LoVo (cell line): ENCODE measurements at regions not wholly inside any gene's neighbourhood (a gene's known extent, or its start where the extent isn't known, plus 50 kb on each side); places are given as distances from the start of the nearest gene placed in this dataset.
"Not testable (repeated sequence)": the region's sequence is repeated elsewhere in the genome, so short reads cannot be mapped to it uniquely, and the experiment has no call there.

Source experiments
- DNase-seq: peaks from one replicate; pipeline ENCODE4 v3.0.0-alpha.2; 2016; ENCODE audit warnings: low spot score

DNA sequence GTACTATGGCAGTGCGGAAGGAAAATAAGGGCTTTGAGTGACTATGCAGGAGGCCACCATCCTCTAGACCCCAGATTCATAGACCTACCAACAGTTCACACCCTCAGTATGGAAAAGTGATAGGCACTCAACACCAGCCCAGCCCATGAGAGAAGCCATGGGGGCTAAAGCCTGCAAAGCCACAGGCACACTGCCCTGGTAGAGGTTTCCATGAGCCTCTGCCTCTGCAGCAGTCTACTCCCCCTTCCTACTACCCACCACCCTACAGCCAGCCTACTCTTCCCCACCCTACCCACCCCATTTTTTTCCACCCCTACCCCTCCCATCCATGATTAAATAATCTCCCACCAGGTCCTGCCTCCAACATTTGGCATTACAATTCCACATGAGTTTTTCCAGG lies 241.9 kb downstream of the CWH43 start:
- DNase-seq: not testable (repeated sequence)

DNA sequence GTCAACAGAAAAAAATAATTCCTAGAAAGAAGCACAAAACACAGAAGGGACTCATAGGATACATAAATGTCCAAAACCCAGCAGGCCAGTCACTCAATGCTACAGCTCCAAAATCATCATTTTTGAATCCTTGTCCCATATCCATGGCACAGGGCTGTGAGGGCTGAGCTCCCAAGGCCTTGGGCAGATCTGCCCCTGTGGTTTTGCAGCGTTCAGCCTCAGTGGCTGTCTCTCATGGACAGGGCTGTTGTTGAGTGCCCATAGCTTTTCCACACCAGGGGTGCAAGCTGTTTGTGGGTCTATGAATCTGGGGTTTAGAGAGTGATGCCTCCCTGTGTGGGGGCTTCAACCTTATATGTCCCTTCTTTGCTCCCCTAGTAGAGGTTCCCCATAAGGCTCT lies 243.2 kb downstream of the CWH43 start:
- not testable (repeated sequence) for DNase-seq

DNA sequence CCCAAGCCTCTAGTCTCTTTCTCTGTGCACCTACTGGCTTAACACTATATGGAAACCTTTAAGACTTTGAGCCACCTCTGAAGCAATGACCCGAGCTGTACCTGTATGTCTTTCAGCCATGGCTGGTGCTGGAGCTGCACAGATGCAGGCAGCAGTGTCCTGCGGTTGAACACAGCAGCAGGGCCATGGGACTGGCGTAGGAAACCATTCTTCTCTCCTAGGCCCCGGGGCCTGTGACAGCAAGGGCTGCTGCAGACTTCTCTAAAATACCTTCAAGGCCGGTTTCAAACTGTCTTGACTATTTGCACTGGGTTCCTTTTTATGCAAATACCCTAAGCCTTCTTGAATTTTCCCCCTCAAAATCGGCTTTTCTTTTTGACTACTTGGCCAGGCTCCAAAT lies 243.6 kb downstream of the CWH43 start:
- DNase-seq: not testable (repeated sequence)

DNA sequence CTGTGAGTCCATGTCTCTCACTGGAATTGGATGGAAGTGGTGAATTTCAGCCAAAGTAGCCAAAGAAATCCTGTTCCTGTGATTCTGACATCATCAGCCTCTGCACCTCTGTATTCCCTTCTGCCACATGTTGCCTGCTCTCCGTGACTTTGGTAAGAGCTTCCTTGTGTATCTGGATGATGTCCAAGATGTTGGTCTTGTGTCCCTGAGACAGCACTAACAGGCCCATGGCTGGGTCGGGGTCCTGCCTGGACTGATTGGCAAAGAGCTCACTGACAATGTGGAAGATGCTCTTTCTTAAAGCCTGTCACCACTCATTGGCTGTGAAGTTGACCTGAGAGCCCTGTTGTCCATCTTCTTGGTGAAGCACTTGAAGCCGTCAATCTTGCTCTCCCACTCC lies 247.3 kb downstream of the CWH43 start:
- DNase-seq: not testable (repeated sequence)

DNA sequence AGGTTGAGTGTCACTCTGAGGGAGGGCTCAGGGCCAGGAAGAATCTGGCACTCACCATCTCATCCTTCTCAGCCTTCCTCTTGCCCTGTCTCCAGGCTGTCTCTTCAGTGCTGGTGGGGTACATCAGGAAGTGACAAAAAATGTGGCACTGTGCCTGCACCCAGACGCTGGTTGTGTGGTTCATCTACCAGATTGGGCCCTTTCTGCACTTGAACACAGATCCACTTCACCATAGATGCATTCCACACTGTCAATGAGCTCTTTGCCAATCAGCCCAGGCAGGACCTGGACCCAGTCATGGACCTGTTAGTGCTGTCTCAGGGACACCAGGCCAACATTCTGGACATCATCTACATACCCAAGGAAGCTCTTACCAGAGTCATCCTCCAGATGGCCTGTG lies 247.7 kb downstream of the CWH43 start:
- DNase-seq: not testable (repeated sequence)

DNA sequence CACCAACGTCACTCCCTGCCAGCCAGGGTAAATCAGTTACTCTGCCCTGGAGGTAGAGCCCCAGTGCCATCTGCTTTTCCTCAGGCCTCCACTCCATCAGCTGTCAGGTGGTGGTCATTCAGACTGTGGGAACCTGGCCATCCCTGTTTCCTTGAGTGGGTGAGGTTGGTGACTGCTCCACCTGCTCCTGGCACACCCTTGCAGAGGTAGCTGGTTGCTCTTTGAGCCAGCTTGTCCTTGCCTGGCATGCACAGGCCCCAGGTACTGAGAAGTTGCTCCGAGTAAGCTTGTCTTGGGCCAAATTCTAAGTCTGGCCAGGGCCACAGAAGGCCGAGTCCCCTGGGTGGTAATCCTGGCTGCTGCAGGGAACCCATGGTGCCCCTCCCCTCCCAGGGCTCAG lies 248.3 kb downstream of the CWH43 start:
- DNase-seq: not testable (repeated sequence)

DNA sequence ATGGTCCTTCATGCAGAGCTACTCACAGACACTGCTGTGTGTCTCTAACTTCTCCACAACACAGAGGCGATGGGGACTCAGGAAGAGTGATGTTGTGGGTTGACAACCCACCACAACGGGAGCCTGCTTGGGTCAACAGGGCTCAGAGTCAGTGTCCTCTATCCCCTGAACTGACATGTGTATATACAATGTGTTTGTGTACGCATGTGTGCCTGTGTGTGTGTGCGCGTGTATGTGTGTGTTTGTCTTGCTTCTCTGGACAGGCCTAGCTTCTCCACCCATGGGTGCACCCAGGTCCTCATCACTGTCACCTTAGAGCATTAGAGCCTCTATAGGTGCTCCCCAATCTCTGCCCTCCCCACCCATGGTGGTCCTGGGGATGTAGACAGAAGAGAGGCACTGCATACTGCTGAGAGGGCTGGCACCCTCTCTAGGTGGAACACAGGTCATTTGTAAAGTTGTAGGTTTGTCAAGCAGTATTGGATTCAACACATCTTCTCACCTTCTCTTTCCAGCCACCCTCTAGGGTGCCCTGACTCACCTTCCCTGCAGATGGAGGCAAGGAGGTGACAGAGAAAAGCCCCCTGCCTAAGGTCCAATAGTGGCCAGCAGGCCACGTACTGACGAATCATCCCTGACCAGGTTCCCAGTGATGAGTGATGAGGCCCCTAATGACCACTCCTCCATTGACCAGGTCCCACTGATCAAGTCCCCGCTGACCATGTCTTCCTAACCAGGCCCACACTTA lies 249.5 kb downstream of the CWH43 start:
- not testable (repeated sequence) for DNase-seq

DNA sequence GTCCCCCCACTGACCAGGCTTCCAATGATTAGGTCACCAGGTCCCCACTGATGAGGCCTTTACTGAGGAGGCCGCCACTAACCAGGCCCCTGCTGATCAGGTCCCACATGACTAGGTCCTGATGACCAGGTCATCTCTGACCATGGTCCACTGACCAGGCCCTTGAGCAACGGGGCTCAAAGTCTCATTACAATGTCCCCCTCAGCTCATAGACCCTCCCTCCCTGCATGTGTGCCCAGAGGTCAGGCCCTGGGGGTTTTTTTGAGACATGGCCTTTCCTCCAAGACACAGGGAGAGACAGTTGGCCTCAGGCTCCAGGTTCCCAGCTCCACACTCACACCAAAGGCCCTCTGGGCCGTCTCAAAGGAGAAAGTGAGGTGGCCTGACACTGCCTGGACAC lies 250.4 kb downstream of the CWH43 start:
- DNase-seq: not testable (repeated sequence)

DNA sequence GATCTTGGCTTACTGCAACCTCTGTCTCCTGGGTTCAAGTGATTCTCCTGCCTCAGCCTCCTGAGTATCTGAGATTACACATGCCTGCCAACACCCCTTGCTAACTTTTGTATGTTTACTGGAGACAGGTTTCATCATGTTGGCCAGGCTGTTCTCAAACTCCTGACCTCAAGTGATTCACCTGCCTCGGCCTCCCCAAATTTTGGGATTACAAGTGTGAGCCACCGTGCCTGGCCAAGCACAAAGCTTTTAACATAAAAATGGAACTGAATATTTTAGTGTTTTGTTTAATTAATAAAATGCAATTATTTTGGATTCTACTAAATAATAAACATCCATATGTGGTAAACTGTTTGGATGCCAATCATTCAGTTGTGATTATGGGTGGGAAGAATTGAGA lies 255.2 kb downstream of the CWH43 start:
- DNase-seq: not testable (repeated sequence)

DNA sequence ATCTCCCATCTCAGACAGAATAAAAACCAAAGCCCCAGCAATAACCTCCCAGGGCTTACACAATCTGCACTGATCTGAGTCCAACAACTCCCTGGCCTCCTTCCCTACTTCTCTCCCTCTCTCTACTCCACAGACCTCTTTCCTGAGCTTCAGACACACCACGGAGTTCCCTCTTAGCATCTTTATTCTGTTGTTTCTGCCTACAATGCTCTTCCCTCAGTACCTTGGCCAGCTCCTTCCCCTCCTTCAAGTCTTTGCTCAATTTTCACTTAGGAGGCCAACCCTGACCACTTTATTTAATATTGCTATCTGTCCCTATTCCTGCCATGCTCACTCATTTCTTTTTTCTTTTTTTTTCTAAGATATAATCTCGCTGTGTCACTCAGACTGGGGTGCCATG lies 276.7 kb downstream of the CWH43 start:
- not testable (repeated sequence) for DNase-seq

DNA sequence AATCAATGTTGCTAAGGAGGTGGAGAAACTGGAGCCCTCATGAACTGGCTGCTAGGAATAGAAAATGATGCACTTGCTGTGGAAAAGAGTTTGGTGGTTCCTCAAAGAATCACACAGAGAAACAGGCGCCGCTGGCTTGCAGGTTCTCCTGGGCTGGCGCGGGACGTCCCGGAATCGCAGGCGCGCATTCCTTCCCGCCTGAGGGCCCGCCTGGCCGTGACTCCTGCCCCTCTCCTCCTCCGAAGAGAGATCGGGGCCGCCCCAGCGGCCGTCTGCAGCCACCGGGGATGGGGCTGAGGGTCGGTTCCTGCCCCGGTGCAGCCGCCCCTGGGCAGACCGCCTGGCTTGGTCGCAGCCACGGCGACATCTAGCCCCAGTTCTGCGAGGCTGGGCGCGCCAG lies 284.4 kb downstream of the CWH43 start:
- not testable (repeated sequence) for DNase-seq

DNA sequence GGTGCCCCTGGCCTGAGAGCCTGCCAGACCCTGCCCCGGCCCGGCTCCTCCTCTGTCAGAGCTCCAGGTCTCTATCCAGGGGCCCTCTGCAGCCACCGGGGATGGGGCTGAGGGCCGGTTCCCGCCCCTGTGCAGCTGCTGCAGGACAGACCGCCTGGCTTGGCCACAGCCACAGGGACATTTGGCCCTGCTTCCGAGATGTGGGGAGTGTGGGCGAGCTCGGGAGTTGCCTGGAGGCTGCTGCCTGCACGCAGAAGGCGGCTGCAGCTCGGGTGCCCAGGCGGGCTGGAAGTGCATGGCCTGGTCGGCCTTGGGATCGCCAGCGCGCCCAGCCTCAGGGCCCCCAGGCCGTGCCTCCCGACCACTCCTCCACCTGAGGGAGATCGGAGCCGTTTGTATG lies 284.8 kb downstream of the CWH43 start:
- DNase-seq: not testable (repeated sequence)

DNA sequence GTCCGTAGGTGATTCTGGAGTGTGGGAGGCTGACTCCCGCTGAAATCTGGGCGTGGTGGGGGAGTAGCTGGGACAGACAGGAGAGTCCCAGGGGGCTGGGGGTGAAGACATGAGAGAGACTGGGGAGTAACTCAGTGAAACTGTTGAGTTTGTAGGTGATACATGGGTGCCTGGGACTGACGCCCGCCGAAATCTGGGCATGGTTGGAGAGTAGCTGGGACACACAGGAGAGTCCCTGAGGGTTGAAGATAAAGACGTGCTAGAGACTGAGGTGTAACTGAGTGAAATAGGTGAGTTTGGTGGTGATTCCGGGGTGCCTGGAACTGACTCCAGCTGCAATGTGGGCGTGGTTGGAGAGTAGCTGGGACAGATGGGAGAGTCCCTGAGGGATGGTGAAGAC lies 299.8 kb downstream of the CWH43 start:
- not testable (repeated sequence) for DNase-seq

DNA sequence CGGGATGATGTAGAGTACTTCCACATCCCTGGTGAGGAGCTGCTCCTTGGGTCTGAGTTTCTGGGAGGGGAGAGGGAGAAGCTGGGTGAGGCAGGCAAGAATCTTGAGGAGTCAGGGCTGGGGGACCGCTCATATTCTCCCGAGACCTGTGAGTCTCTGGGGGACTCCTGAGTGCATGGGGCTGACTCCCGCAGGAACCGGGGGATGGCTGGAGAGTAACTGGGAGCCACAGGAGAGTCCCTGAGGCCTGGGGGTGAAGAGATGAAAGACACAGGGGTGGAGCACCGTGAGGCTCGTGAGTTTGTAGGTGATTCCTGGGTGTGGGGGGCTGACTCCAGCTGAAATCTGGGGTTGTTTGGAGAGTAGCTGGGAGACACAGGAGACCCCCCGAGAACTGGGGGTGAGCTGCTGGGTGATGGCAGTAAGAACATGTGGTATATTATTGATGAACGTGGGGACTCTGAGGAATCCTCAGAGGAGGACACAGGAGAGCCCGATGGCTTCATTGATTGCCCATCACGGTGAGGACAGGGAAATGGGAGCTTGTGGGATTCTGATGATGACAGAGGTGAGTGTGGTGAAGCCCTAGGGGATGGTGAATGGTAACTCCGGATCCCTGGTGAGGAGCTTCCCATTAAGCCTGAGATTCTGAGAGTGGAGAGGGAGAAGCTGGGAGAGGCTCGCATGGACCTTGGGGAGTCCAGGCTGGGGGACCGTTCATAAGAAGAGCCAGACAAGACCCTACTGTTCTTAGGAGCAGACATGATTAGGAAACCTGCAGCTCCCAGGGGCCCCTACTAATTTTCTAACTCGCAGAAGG lies 301.1 kb downstream of the CWH43 start:
- not testable (repeated sequence) for DNase-seq

DNA sequence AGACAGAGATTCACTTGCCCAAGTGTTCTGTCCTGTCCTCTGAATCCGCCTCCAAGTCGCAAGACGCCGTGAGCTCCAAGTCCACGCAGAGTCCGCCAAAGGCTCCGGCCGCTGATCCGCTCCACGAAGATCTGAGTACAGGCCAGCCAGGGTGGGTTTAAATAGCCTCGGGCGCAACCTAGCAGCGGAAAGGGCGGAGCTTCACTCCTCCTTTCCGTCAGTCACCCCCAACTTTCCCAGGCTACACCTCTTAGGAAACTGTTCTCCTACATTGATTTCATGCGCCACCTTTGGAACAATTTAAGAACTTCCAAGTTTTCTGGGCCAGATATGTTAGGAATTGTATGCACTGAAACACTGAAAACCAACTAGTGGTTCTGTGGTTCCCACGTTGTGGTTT lies 301.8 kb downstream of the CWH43 start:
- peak; percentile 1 for DNase-seq

DNA sequence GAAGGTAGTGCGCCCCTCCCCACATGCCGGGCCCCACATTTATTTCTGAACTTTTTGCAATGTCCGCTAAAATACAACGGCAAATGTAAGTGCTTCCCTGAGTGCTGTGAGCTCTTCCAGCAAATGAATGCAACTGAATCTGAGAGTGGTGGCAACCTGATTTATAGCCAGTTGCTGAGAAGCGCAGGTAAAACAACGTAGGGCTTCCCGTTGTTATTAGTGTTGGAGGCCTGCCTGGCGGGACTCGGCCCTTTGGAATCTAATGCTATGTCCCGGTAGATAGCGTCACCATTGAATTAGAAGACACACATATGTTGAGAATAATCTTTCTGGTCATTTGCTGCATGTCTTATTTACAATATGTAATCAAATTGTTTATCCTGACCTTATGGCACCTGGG lies 302.7 kb downstream of the CWH43 start:
- DNase-seq: peak; percentile 1

DNA sequence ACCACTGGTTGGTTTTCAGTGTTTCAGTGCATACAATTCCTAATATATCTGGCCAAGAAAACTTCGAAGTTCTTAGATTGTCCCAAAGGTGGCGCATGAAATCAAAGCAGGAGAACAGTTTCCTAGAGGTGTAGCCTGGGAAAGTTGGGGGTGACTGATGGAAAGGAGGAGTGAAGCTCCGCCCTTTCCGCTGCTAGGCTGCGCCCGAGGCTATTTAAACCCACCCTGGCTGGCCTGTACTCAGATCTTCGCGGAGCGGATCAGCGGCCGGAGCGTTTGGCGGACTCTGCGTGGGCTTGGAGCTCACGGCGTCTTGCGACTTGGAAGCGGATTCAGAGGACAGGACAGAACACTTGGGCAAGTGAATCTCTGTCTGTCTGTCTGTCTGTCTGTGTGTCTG lies 328.7 kb downstream of the CWH43 start:
- not testable (repeated sequence) for DNase-seq

DNA sequence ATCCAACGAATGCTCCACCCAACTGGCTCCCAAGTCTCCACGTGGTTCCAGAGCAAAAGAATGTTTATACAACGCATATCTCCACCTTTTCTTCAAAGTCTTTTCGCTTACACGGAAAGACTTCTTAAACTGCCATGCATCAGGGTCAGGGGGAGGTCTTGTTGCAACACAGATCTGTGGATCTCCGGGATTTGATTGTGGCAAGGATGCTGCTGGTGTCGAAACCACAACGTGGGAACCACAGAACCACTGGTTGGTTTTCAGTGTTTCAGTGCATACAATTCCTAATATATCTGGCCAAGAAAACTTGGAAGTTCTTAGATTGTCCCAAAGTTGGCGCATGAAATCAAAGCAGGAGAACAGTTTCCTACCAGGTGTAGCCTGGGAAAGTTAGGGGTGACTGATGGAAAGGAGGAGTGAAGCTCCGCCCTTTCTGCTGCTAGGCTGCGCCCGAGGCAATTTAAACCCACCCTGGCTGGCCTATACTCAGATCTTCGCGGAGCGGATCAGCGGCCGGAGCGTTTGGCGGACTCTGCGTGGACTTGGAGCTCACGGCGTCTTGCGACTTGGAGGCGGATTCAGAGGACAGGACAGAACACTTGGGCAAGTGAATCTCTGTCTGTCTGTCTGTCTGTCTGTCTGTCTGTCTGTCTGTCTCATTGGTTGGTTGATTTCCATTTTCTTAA lies 334.8 kb downstream of the CWH43 start:
- DNase-seq: not testable (repeated sequence)

DNA sequence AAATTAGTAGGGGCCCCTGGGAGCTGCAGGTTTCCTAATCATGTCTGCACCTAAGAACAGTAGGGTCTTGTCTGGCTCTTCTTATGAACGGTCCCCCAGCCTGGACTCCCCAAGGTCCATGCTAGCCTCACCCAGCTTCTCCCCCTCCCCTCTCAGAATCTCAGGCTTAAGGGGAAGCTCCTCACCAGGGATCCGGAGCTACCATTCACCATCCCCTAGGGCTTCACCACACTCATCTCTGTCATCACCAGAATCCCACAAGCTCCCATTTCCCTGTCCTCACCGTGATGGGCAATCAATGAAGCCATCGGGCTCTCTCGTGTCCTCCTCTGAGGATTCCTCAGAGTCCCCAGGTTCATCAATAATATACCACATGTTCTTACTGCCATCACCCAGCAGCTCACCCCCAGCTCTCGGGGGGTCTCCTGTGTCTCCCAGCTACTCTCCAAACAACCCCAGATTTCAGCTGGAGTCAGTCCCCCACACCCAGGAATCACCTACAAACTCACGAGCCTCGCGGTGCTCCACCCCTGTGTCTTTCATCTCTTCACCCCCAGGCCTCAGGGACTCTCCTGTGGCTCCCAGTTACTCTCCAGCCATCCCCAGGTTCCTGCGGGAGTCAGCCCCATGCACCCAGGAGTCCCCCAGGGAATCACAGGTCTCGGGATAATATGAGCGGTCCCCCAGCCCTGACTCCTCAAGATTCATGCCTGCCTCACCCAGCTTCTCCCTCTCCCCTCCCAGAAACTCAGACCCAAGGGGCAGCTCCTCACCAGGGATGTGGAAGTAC lies 335.6 kb downstream of the CWH43 start:
- DNase-seq: not testable (repeated sequence)

DNA sequence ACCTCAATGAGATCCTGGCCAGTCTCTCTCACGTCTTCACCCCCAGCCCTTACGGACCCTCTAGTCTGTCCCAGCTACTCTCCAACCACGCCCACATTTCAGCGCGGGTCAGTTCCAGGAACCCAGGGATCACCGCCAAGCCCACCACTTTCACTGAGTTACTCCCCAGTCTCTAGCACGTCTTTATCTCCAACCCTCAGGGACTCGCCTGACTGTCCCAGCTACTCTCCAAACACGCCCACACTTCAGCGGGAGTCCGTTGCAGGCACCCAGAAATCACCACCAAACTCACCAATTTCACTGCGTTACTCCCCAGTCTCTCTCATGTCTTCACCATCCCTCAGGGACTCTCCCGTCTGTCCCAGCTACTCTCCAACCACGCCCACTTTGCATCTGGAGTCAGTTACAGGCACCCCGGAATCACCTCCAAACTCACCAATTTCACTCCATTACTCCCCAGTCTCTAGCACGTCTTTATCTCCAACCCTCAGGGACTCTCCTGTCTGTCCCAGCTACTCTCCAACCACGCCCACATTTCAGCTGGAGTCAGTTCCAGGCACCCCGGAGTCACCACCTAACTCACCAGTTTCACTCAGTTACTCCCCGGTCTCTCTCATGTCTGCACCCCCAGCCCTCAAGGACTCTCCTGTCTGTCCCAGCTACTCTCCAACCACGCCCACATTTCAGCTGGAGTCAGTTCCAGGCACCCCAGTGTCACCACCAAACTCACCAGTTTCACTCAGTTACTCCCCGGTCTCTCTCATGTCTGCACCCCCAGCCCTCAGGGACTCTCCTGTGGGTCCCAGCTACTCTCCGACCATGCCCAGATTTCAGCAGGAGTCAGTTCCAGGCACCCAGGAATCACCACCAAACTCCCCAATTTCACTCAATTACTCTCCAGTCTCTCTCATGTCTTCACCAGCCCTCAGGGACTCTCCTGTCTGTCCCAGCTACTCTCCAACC lies 336.8 kb downstream of the CWH43 start:
- DNase-seq: not testable (repeated sequence)

DNA sequence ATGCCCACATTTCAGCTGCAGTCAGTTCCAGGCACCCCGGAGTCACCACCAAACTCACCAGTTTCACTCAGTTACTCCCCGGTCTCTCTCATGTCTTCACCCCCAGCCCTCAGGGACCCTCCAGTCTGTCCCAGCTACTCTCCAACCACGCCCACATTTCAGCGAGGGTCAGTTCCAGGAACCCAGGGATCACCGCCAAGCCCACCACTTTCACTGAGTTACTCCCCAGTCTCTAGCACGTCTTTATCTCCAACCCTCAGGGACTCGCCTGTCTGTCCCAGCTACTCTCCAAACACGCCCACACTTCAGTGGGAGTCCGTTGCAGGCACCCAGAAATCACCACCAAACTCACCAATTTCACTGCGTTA lies 337.5 kb downstream of the CWH43 start:
- DNase-seq: not testable (repeated sequence)
